ENCODE measurements at regions not wholly inside any gene's neighbourhood (a gene's known extent, or its start where the extent isn't known, plus 50 kb on each side); places are given as distances from the start of the nearest gene placed in this dataset.

DNA sequence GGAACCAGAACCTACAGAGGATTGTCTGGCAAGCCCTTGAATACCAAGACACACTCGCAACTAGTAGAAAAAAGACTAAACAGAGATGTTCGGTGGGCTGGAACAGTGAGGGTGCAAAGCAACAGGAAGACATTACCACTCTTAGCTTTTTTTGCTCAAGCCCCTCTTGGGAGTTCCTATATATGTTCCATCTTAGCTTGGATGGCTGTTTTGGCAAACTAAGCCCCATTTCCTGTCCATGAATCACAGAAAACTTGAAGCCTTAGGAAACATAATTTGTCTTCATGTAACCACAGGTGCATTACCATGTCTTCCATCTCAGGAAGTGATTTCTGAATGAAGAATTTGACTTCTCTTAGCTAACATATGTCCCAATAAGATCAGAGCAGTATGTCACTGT is 446.3 kb downstream of the OLFM4 start:
- Mint-ChIP-seq H3K27ac (no peak overlapping the region), H3K9me3 (peaks cover 0 to 5% (median 2%) of the 10 kb centered on the region in 7 donors)
- 83% methylated on average over 1 of the region's 2 CpGs for WGBS (ENCODE audit: insufficient coverage)

DNA sequence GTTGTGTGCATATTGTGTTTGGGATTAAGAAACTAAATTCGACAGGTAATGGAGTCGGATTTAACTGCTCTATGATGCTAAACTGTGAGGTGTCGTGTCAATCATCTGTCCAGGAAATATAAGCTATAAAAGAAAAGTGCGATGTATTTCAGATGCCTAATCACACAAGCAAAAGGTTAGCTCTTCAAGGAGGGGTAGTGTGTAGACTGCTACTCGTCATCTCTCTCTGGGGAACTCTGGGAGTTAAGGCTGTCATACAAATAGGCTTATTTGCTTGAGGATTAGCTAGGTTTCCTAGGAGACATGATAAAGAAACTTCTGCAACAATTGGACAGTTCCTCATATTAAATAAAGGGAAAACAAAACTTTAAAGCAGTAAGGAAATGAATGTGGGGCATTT is 462.1 kb downstream of the OLFM4 start:
- no peak overlapping the region for H2AFZ ChIP-seq (ENCODE audit: insufficient read depth, low read depth, low read length, poor library complexity, severe bottlenecking)
- TF ChIP-seq, protein P1, sequence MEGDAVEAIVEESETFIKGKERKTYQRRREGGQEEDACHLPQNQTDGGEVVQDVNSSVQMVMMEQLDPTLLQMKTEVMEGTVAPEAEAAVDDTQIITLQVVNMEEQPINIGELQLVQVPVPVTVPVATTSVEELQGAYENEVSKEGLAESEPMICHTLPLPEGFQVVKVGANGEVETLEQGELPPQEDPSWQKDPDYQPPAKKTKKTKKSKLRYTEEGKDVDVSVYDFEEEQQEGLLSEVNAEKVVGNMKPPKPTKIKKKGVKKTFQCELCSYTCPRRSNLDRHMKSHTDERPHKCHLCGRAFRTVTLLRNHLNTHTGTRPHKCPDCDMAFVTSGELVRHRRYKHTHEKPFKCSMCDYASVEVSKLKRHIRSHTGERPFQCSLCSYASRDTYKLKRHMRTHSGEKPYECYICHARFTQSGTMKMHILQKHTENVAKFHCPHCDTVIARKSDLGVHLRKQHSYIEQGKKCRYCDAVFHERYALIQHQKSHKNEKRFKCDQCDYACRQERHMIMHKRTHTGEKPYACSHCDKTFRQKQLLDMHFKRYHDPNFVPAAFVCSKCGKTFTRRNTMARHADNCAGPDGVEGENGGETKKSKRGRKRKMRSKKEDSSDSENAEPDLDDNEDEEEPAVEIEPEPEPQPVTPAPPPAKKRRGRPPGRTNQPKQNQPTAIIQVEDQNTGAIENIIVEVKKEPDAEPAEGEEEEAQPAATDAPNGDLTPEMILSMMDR (IDR thresholded peaks at IDR 0.05), result no peak
- 88% methylated on average over 2 of the region's 5 CpGs for WGBS (ENCODE audit: insufficient coverage)
- H3K9ac ChIP-seq (ENCODE audit: insufficient read depth, low read length, poor library complexity, severe bottlenecking), result no peak overlapping the region
- Mint-ChIP-seq H3K27ac (no peak overlapping the region), H3K27me3 (ENCODE audit: low read depth in 3 of 3) (no peaks in the 10 kb centered on the region), H3K4me3 (no peak overlapping the region), H3K9me3 (peaks cover 0 to 4% (median 0%) of the 10 kb centered on the region in 7 donors), H3K36me3 (no peaks in the 10 kb centered on the region), H3K4me1 (no peaks in the 10 kb centered on the region)
- no peak overlapping the region for H3K27ac ChIP-seq (ENCODE audit: low read depth in 1 of 2, low read length in 2 of 2)
- no peaks in the 10 kb centered on the region for H3K4me1 ChIP-seq (ENCODE audit: control insufficient read depth in 1 of 2, insufficient read depth in 2 of 2, low read length in 2 of 2)
- no peak overlapping the region for H3K4me2 ChIP-seq (replicated peaks; ENCODE audit: extremely low read depth, low read length, poor library complexity, severe bottlenecking)
- H4K20me1 ChIP-seq (ENCODE audit: insufficient read depth, low read length), result no peaks in the 10 kb centered on the region
- no peaks in the 10 kb centered on the region for H3K79me2 ChIP-seq (ENCODE audit: insufficient read depth, low read length)
- no peaks in the 10 kb centered on the region for H3K36me3 ChIP-seq (replicated peaks in 1 of 2; ENCODE audit: control insufficient read depth in 1 of 2, insufficient read depth in 2 of 2, low read length in 2 of 2)
- H3K27me3 ChIP-seq (ENCODE audit: control insufficient read depth in 2 of 2, insufficient read depth in 2 of 2, low read length in 2 of 2), result no peaks in the 10 kb centered on the region
- H3K9me3 ChIP-seq (replicated peaks in 1 of 2; ENCODE audit: control insufficient read depth in 1 of 2, insufficient read depth in 1 of 2, low read length in 2 of 2), result no peaks in the 10 kb centered on the region
- no peak overlapping the region for H3K4me3 ChIP-seq (replicated peaks in 1 of 3; ENCODE audit: low read depth in 2 of 3, low read length in 3 of 3)
- no peak for DNase-seq
- intact Hi-C loops (cut with micrococcal nuclease), result no loop called here

More for the DNA sequence above, 446.3 kb downstream of the OLFM4 start:
- Histone ChIP-seq H3K9me3 (replicated peaks in 1 of 2; ENCODE audit: control insufficient read depth in 1 of 2, insufficient read depth in 1 of 2, low read length in 2 of 2) (peaks cover 0 to 3% of the 10 kb centered on the region in 2 donors), H4K20me1 (ENCODE audit: insufficient read depth, low read length) (no peaks in the 10 kb centered on the region), H3K4me2 (replicated peaks; ENCODE audit: extremely low read depth, low read length, poor library complexity, severe bottlenecking) (no peak overlapping the region), H3K36me3 (replicated peaks in 1 of 2; ENCODE audit: control insufficient read depth in 1 of 2, insufficient read depth in 2 of 2, low read length in 2 of 2) (no peaks in the 10 kb centered on the region), H3K27me3 (ENCODE audit: control insufficient read depth in 2 of 2, insufficient read depth in 2 of 2, low read length in 2 of 2) (no peaks in the 10 kb centered on the region), H3K79me2 (ENCODE audit: insufficient read depth, low read length) (no peaks in the 10 kb centered on the region), H3K4me1 (ENCODE audit: control insufficient read depth in 1 of 2, insufficient read depth in 2 of 2, low read length in 2 of 2) (no peaks in the 10 kb centered on the region), H3K4me3 (replicated peaks in 1 of 3; ENCODE audit: low read depth in 2 of 3, low read length in 3 of 3) (no peak overlapping the region), H3K27ac (ENCODE audit: low read depth in 1 of 2, low read length in 2 of 2) (no peak overlapping the region), H3K9ac (ENCODE audit: insufficient read depth, low read length, poor library complexity, severe bottlenecking) (no peak overlapping the region), H2AFZ (ENCODE audit: insufficient read depth, low read depth, low read length, poor library complexity, severe bottlenecking) (no peak overlapping the region)
- Mint-ChIP-seq H3K27me3 (ENCODE audit: low read depth in 3 of 3) (no peaks in the 10 kb centered on the region), H3K4me1 (no peaks in the 10 kb centered on the region), H3K36me3 (no peaks in the 10 kb centered on the region), H3K4me3 (no peak overlapping the region)
- intact Hi-C loops (cut with micrococcal nuclease), result no loop called here
- no peak for DNase-seq
- TF ChIP-seq, protein P1 (IDR thresholded peaks at IDR 0.05), result no peak
